AG04449 (cell line): ENCODE measurements at regions not wholly inside any gene's neighbourhood (a gene's known extent, or its start where the extent isn't known, plus 50 kb on each side); places are given as distances from the start of the nearest gene placed in this dataset.
"Not testable (repeated sequence)": the region's sequence is repeated elsewhere in the genome, so short reads cannot be mapped to it uniquely, and the experiment has no call there.

Experiments
- CTCF ChIA-PET: fragments of 350-600 bp; formaldehyde crosslinking; extraction: SDS; loops from one replicate; lab custom pipeline; 2021; ENCODE audit warnings: antibody characterized with exemption; lab: Yijun Ruan, JAX
- POLR2A ChIA-PET: fragments of 400-600, 350-600 bp; formaldehyde crosslinking; extraction: SDS; loops from one replicate; lab custom pipeline; 2020; ENCODE audit warnings: antibody characterized with exemption, inconsistent platforms; lab: Yijun Ruan, JAX
- DNase-seq: peaks from one replicate; pipeline ENCODE4 v3.0.0-alpha.2; 2010; ENCODE audit warnings: low read depth, low spot score
- H3K4me3 ChIP-seq: 2 replicates; pipeline ENCODE4 v1.5.1; 2011; ENCODE audit warnings: low read depth, mild to moderate bottlenecking, control low read depth, low read length
- TF ChIP-seq, protein P1 (sequence below): IDR thresholded peaks from one replicate; pipeline ENCODE4 v1.5.1; 2011; ENCODE audit warnings: mild to moderate bottlenecking, moderate library complexity, low read length, control low read depth, inconsistent platforms; ENCODE audit not compliant: insufficient read depth; ENCODE audit errors: missing control alignments

- TF ChIP-seq, protein P1, sequence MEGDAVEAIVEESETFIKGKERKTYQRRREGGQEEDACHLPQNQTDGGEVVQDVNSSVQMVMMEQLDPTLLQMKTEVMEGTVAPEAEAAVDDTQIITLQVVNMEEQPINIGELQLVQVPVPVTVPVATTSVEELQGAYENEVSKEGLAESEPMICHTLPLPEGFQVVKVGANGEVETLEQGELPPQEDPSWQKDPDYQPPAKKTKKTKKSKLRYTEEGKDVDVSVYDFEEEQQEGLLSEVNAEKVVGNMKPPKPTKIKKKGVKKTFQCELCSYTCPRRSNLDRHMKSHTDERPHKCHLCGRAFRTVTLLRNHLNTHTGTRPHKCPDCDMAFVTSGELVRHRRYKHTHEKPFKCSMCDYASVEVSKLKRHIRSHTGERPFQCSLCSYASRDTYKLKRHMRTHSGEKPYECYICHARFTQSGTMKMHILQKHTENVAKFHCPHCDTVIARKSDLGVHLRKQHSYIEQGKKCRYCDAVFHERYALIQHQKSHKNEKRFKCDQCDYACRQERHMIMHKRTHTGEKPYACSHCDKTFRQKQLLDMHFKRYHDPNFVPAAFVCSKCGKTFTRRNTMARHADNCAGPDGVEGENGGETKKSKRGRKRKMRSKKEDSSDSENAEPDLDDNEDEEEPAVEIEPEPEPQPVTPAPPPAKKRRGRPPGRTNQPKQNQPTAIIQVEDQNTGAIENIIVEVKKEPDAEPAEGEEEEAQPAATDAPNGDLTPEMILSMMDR, result no peak
- H3K4me3 ChIP-seq, result no peak overlapping the region
- CTCF ChIA-PET, result no interaction called here
- POLR2A ChIA-PET, result no interaction called here
- DNase-seq, result no peak
Observed at GRCh38 chr5:29197631-29198454, 1995.6 kb upstream of the CDH6 start.

DNA sequence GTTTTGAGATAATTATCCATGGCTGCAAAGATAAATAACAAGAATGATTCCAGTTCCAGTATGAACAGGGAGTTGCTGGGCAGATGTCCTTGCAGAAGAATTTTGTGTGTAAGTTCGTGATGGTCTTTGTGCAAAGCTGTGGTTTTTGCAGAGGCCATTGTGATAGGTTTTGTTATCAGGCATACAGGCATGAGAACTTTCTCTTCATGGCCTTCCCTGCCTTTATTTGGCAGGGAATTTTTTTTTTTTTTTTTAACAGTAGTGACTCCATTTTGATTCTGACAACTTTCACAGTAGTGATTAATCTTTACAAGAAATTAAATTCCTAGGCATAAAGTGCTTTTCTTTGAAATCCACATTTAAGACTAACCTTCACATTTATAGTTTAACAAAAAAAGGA is 1999.5 kb upstream of the CDH6 start:
- TF ChIP-seq, protein P1, result no peak
- no peak overlapping the region for H3K4me3 ChIP-seq
- ChIA-PET CTCF (no interaction called here), POLR2A (no interaction called here)
- no peak for DNase-seq

GRCh38 chr5:29191269-29192048 is 2002.0 kb upstream of the CDH6 start:
- DNase-seq, H3K4me3 ChIP-seq, CTCF ChIA-PET, POLR2A ChIA-PET: not testable (repeated sequence)

DNA sequence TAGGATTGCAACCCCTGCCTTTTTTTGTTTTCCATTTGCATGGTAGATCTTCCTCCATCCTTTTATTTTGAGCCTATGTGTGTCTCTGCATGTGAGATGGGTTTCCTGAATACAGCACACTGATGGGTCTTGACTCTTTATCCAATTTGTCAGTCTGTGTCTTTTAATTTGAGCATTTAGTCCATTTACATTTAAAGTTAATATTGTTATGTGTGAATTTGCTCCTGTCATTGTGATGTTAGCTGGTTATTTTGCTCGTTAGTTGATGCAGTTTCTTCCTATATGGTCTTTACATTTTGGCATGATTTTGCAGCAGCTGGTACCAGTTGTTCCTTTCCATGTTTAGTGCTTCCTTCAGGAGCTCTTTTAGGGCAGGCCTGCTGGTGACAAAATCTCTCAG is 2003.1 kb upstream of the CDH6 start:
- H3K4me3 ChIP-seq, POLR2A ChIA-PET, CTCF ChIA-PET, DNase-seq: not testable (repeated sequence)

- POLR2A ChIA-PET, CTCF ChIA-PET, DNase-seq, H3K4me3 ChIP-seq: not testable (repeated sequence)
Observed at GRCh38 chr5:29186380-29186779, 2007.1 kb upstream of the CDH6 start.

- ChIA-PET POLR2A (no interaction called here), CTCF (no interaction called here)
- no peak for DNase-seq
- TF ChIP-seq, protein P1, result no peak
- no peak overlapping the region for H3K4me3 ChIP-seq
Observed at GRCh38 chr5:29185558-29185957, 2007.9 kb upstream of the CDH6 start.

DNA sequence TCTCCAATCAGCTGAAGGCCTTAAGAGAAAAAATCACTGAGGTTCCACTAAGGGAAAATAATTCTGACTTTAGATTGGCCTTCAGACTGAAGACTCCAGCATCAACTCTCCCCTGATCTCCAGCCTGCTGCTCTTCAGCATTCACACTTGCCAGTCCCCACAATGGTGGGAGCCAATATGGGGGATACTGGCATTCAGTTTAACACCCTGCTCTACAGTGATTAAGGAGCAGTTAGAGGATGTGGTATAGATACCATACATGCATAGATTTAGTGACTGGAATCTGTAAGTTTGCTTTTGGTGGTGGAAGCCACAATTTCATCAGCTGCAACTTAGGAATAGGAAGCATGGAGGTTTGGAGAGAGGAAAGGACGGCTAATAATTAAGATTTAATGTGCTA is 2017.7 kb upstream of the CDH6 start:
- ChIA-PET CTCF (no interaction called here), POLR2A (no interaction called here)
- no peak for DNase-seq
- H3K4me3 ChIP-seq, result no peak overlapping the region
- TF ChIP-seq, protein P1, result no peak
